Testis (tissue), 2 donors: ENCODE measurements at regions not wholly inside any gene's neighbourhood (a gene's known extent, or its start where the extent isn't known, plus 50 kb on each side); places are given as distances from the start of the nearest gene placed in this dataset.
A peak's percentile ranks its signal among the peaks of the same experiment; 100 is the strongest.
"Not testable (repeated sequence)": the region's sequence is repeated elsewhere in the genome, so short reads cannot be mapped to it uniquely, and the experiment has no call there.

ENCODE experiments used
- DNase-seq: peaks from one replicate; pipeline ENCODE4 v3.0.0-alpha.2; 2019
- H3K27ac ChIP-seq, 2 donors: fragments of 200-600 bp; sonication (generic); one replicate each; pipeline ENCODE4 v1.5.1; 2019
- H3K27me3 ChIP-seq: fragments of 200-600 bp; sonication (generic); one replicate; pipeline ENCODE4 v1.5.1; 2019
- H3K36me3 ChIP-seq: fragments of 200-600 bp; sonication (generic); one replicate; pipeline ENCODE4 v1.5.1; 2017; ENCODE audit warnings: low read depth; ENCODE audit errors: missing control alignments
- H3K4me1 ChIP-seq: fragments of 200-600 bp; sonication (generic); one replicate; pipeline ENCODE4 v1.5.1; 2019
- H3K4me3 ChIP-seq, 2 donors: fragments of 200-600 bp; sonication (generic); one replicate each; pipeline ENCODE4 v1.5.1; 2017 to 2019
- H3K9me3 ChIP-seq: fragments of 200-600 bp; sonication (generic); one replicate; pipeline ENCODE4 v1.5.1; 2017
- WGBS, 2 donors: methylation state at CpG; one replicate each; pipeline ENCODE4 v1.1.5; 2018; 5-methylcytosine and 5-hydroxymethylcytosine counted together
- intact Hi-C: fragments of 100-400 bp; cut with DNase I; formaldehyde crosslinking; loops from one replicate; pipeline ENCODE4 v1.15.1; 2023; ENCODE audit warnings: low total_unique reads

GRCh38 chr10:47619300-47620012, 96.0 kb upstream of the AGAP9 start:
- 54 to 78% methylated on average over 2 to 3 of the region's 3 CpGs for WGBS, 2 donors
- H3K27ac ChIP-seq, H3K9me3 ChIP-seq, H3K4me3 ChIP-seq, H3K36me3 ChIP-seq, H3K4me1 ChIP-seq, intact Hi-C loops, H3K27me3 ChIP-seq: not testable (repeated sequence)
- DNase-seq = peak; percentile 21

GRCh38 chr10:47609311-47609710, 85.9 kb upstream of the AGAP9 start:
- H3K4me3 ChIP-seq, H3K27ac ChIP-seq, H3K27me3 ChIP-seq, DNase-seq, H3K9me3 ChIP-seq, H3K4me1 ChIP-seq, H3K36me3 ChIP-seq, intact Hi-C loops: not testable (repeated sequence)
- 40 to 86% methylated on average over 1 of the region's 3 CpGs for WGBS, 2 donors

GRCh38 chr10:47605791-47606773, 82.6 kb upstream of the AGAP9 start:
- H3K27me3 ChIP-seq, H3K9me3 ChIP-seq, H3K4me1 ChIP-seq, H3K4me3 ChIP-seq, intact Hi-C loops, DNase-seq, H3K36me3 ChIP-seq, H3K27ac ChIP-seq: not testable (repeated sequence)
- WGBS, 2 donors = 83 to 86% methylated on average over 1 of the region's 1 CpG

GRCh38 chr10:47600604-47601003, 77.2 kb upstream of the AGAP9 start:
- H3K27me3 ChIP-seq, DNase-seq, H3K36me3 ChIP-seq, H3K27ac ChIP-seq, H3K4me1 ChIP-seq, H3K4me3 ChIP-seq, H3K9me3 ChIP-seq, intact Hi-C loops: not testable (repeated sequence)
- WGBS, 2 donors = 72 to 78% methylated on average over 2 of the region's 2 CpGs

GRCh38 chr10:47600127-47600526, 76.7 kb upstream of the AGAP9 start:
- H3K27ac ChIP-seq, H3K4me1 ChIP-seq, intact Hi-C loops, H3K36me3 ChIP-seq, H3K9me3 ChIP-seq, H3K4me3 ChIP-seq, H3K27me3 ChIP-seq: not testable (repeated sequence)
- WGBS, 2 donors = 37% methylated on average over 14 of the region's 15 CpGs; no CpG with 5 or more reads in 1 of the 2 donors
- DNase-seq = peak; percentile 17

- intact Hi-C loops, H3K27ac ChIP-seq, H3K4me3 ChIP-seq, H3K27me3 ChIP-seq, H3K9me3 ChIP-seq, H3K36me3 ChIP-seq, H3K4me1 ChIP-seq, DNase-seq: not testable (repeated sequence)
- WGBS, 2 donors = 54 to 71% methylated on average over 16 of the region's 16 CpGs
Measured at GRCh38 chr10:47599657-47600056, 76.2 kb upstream of the AGAP9 start.

- H3K36me3 ChIP-seq, H3K4me3 ChIP-seq, H3K27me3 ChIP-seq, H3K4me1 ChIP-seq, H3K9me3 ChIP-seq, intact Hi-C loops, DNase-seq, H3K27ac ChIP-seq: not testable (repeated sequence)
- 78 to 96% methylated on average over 2 of the region's 4 CpGs for WGBS, 2 donors
Measured at GRCh38 chr10:47593805-47594204, 70.4 kb upstream of the AGAP9 start.

- WGBS, 2 donors = 96 to 100% methylated on average over 2 of the region's 2 CpGs
- H3K27ac ChIP-seq, H3K36me3 ChIP-seq, H3K4me1 ChIP-seq, H3K27me3 ChIP-seq, DNase-seq, H3K9me3 ChIP-seq, H3K4me3 ChIP-seq, intact Hi-C loops: not testable (repeated sequence)
Measured at GRCh38 chr10:47593129-47593528, 69.7 kb upstream of the AGAP9 start.

GRCh38 chr10:47590956-47591355, 67.5 kb upstream of the AGAP9 start:
- H3K36me3 ChIP-seq, DNase-seq, H3K27me3 ChIP-seq, intact Hi-C loops, H3K9me3 ChIP-seq, H3K4me3 ChIP-seq, H3K27ac ChIP-seq, H3K4me1 ChIP-seq: not testable (repeated sequence)
- 86 to 89% methylated on average over 2 to 3 of the region's 3 CpGs for WGBS, 2 donors

- H3K27me3 ChIP-seq = not testable (repeated sequence)
- 80 to 95% methylated on average over 2 of the region's 2 CpGs for WGBS, 2 donors
Measured at GRCh38 chr10:47590534-47590933, 67.1 kb upstream of the AGAP9 start.

GRCh38 chr10:47582051-47582450, 58.6 kb upstream of the AGAP9 start:
- H3K4me3 ChIP-seq, intact Hi-C loops: not testable (repeated sequence)

More at GRCh38 chr10:47590534-47590933, 67.1 kb upstream of the AGAP9 start:
- H3K4me1 ChIP-seq, H3K9me3 ChIP-seq, H3K27ac ChIP-seq, intact Hi-C loops, H3K4me3 ChIP-seq, H3K36me3 ChIP-seq, DNase-seq: not testable (repeated sequence)

GRCh38 chr10:47580063-47580462, 56.6 kb upstream of the AGAP9 start:
- intact Hi-C loops, H3K27me3 ChIP-seq, H3K4me1 ChIP-seq, H3K27ac ChIP-seq, H3K9me3 ChIP-seq, DNase-seq, H3K36me3 ChIP-seq, H3K4me3 ChIP-seq: not testable (repeated sequence)
- WGBS, 2 donors = 100% methylated on average over 1 of the region's 2 CpGs; no CpG with 5 or more reads in 1 of the 2 donors

More at GRCh38 chr10:47582051-47582450, 58.6 kb upstream of the AGAP9 start:
- H3K9me3 ChIP-seq, H3K27me3 ChIP-seq, H3K36me3 ChIP-seq, H3K4me1 ChIP-seq, H3K27ac ChIP-seq, DNase-seq: not testable (repeated sequence)
- 93 to 100% methylated on average over 2 to 3 of the region's 4 CpGs for WGBS, 2 donors
